ENCODE measurements at regions not wholly inside any gene's neighbourhood (a gene's known extent, or its start where the extent isn't known, plus 50 kb on each side); places are given as distances from the start of the nearest gene placed in this dataset.

DNA sequence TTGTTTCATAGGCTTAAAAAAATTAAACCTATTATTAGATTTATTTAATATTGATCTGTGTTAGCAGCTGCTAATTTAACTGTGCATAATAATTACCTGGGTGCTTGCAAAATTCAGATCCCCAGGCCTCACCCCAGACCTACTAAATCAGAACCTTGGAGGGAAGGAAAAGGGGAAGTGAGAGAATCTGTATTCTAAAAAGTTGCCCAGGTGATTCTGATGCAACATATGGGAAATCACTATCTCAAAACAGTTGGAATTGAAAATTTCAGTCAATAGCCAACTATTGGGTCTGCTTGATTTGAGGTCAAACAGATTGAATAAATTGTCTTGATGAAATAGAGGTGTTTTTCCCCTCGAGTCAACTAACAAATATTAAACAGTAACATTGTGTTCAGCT is 538.5 kb upstream of the ADAMTS9 start:
- H3K9me2 ChIP-seq (ENCODE audit: insufficient read depth) = no peaks in the 10 kb centered on the region
- no peak overlapping the region for H3K4me2 ChIP-seq (ENCODE audit: low read length)
- DNase-seq (ENCODE audit: low read depth, low spot score) (no peak), ATAC-seq (no peak)
- BruUV-seq (replicated peaks) = no TSS peak
- no peaks in the 10 kb centered on the region for H3K9me3 ChIP-seq (ENCODE audit: control insufficient read depth in 1 of 2, insufficient read depth in 1 of 2, low read depth in 1 of 2, low read length in 2 of 2)
- no peak overlapping the region for H3K27ac ChIP-seq (ENCODE audit: low read depth, low read length)
- TF ChIP-seq, protein P1, sequence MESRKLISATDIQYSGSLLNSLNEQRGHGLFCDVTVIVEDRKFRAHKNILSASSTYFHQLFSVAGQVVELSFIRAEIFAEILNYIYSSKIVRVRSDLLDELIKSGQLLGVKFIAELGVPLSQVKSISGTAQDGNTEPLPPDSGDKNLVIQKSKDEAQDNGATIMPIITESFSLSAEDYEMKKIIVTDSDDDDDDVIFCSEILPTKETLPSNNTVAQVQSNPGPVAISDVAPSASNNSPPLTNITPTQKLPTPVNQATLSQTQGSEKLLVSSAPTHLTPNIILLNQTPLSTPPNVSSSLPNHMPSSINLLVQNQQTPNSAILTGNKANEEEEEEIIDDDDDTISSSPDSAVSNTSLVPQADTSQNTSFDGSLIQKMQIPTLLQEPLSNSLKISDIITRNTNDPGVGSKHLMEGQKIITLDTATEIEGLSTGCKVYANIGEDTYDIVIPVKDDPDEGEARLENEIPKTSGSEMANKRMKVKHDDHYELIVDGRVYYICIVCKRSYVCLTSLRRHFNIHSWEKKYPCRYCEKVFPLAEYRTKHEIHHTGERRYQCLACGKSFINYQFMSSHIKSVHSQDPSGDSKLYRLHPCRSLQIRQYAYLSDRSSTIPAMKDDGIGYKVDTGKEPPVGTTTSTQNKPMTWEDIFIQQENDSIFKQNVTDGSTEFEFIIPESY (IDR thresholded peaks at IDR 0.05; ENCODE audit: extremely low read depth, insufficient replicate concordance, low read length) = no peak
- TF ChIP-seq YY1 (IDR thresholded peaks at IDR 0.05; ENCODE audit: extremely low read depth, insufficient replicate concordance, low read depth, low read length) (no peak), SIN3A (IDR thresholded peaks at IDR 0.05; ENCODE audit: low read depth) (no peak), POLR2A (IDR thresholded peaks at IDR 0.05; ENCODE audit: borderline replicate concordance, extremely low read depth, insufficient read depth, insufficient read length) (no peak), ZNF274 (IDR thresholded peaks at IDR 0.05; ENCODE audit: low read depth, low read length) (no peak), CEBPB (IDR thresholded peaks at IDR 0.05; ENCODE audit: low read depth) (no peak), SRF (IDR thresholded peaks at IDR 0.05; ENCODE audit: low read depth) (no peak), RAD21 (IDR thresholded peaks at IDR 0.05; ENCODE audit: low read depth) (no peak), SP1 (IDR thresholded peaks at IDR 0.05; ENCODE audit: low read depth) (no peak)
- H3K36me3 ChIP-seq (ENCODE audit: control insufficient read depth in 1 of 2, insufficient read depth in 2 of 2, low read length in 2 of 2) = no peaks in the 10 kb centered on the region
- POLR2A ChIA-PET = no interaction called here
- intact Hi-C loops (cut with micrococcal nuclease) = no loop called here
- RAD21 ChIA-PET (ENCODE audit: low non-redundant PET in 1 of 2, low total read pairs in 2 of 2, uncharacterized antibody in 2 of 2, unreplicated experiment in 2 of 2) = no interaction called here
- no peak overlapping the region for H3K9ac ChIP-seq (ENCODE audit: low read length)
- no peak overlapping the region for H2AFZ ChIP-seq (ENCODE audit: low read depth, low read length, poor library complexity, severe bottlenecking)
- H4K20me1 ChIP-seq (ENCODE audit: insufficient read depth) = no peaks in the 10 kb centered on the region
- no peaks in the 10 kb centered on the region for H3K79me2 ChIP-seq (ENCODE audit: insufficient read depth, low read length)
- no peaks in the 10 kb centered on the region for H3K27me3 ChIP-seq (ENCODE audit: insufficient read depth, low read length)
- H3K4me1 ChIP-seq (ENCODE audit: control insufficient read depth in 1 of 2, insufficient read depth in 2 of 2, low read length in 2 of 2) = no peaks in the 10 kb centered on the region
- CTCF ChIA-PET = no interaction called here
- no peak overlapping the region for H3K4me3 ChIP-seq (replicated peaks in 1 of 2; ENCODE audit: low read depth in 1 of 2, low read length in 2 of 2)
